ENCODE measurements at regions not wholly inside any gene's neighbourhood (a gene's known extent, or its start where the extent isn't known, plus 50 kb on each side); places are given as distances from the start of the nearest gene placed in this dataset.
"Not testable (repeated sequence)": the region's sequence is repeated elsewhere in the genome, so short reads cannot be mapped to it uniquely, and the experiment has no call there.

DNA sequence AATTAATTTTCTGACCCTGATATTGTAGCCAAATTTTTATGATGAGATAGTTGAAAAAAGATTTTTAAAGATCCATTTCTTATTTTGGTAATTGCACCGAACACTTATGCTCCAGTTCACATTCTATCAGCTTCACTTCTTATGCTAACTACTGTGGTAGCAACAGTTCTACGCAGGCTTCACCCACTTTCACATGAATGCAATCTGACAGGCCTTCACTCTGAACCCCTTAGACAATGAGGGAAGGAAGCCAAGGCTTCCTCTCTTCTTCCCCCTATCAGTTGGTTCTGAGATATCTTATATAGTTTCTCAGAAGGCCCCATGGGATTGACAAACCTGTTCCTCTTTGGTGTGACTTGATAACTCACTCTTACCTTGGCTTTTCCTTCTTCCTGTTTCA is 185.8 kb downstream of the CETN3 start:
- no peak for DNase-seq (ENCODE audit: missing footprints)
- intact Hi-C loops (cut with DNase I) = no loop called here
- no peak for ATAC-seq

DNA sequence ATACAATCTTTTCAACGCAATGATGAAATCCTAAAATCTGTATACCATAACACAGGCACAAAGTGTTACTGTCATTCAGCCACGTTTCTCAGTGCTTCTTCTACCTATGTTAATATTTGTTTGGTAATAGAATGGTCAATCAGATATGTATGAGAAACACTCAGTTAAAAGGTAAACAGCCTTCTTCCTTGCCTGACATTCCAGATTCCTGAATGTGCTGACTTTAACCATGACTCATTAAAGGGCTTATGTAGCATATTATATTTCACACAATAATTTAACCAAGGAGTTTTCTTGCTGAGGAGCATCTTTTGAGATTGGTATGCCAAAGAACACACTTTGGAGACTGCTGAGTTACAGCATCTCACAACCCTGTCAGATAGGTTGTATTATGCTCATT is 187.6 kb downstream of the CETN3 start:
- intact Hi-C loops (cut with DNase I) = no loop called here
- DNase-seq (ENCODE audit: missing footprints) (no peak), ATAC-seq (no peak)

DNA sequence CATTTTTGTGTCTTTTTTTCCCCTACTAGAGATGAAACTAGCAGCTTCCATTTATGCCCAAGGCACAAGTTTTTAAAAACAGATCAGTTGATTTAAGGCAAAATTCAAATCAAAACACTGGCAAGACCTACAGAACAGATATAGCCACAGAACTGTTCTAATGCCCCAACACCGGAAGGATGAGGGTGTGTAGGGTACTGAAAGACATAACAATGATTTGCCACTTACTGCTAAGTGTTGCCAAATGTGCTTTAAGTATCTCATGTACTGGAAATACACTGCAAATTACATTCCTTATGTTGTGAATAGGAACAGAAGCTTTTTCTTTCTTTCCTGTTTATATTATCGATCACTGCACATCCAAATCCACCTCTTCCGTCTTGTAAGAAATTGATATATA is 189.0 kb downstream of the CETN3 start:
- ATAC-seq = no peak
- intact Hi-C loops (cut with DNase I) = no loop called here

DNA sequence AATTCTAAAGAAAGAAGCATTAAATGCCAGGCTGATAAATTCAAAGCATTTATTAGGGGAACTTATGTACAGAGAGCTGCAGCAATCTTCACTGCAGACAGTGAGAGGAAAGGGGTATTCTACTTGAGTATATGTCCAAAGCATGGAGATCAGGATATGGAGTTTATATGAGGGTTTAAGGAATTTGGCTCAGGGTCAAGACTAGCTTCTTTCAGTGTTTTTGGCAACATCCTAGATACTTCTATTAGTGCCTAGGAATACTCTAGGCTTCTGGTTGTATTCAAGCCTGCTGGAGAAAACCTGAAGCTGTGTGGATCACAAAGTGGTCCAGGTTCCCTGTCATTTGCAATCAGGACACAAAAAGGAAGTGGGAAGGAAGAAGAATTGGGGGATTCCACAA is 194.6 kb downstream of the CETN3 start:
- DNase-seq (ENCODE audit: missing footprints) (no peak), ATAC-seq (no peak)
- intact Hi-C loops (cut with DNase I) = no loop called here

More for the DNA sequence above, 189.0 kb downstream of the CETN3 start:
- no peak for DNase-seq (ENCODE audit: missing footprints)

DNA sequence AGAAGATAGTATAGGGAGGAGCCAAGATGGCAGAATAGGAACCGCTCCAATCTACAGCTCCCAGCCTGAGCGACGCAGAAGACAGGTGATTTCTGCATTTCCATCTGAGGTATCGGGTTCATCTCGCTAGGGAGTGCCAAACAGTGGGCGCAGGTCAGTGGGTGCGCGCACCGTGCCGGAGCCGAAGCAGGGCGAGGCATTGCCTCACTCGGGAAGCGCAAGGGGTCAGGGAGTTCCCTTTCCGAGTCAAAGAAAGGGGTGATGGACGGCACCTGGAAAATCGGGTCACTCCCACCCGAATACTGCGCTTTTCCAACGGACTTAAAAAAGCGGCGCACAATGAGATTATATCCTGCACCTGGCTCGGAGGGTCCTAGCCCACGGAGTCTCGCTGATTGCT is 201.2 kb downstream of the CETN3 start:
- intact Hi-C loops (cut with DNase I) = not testable (repeated sequence)

DNA sequence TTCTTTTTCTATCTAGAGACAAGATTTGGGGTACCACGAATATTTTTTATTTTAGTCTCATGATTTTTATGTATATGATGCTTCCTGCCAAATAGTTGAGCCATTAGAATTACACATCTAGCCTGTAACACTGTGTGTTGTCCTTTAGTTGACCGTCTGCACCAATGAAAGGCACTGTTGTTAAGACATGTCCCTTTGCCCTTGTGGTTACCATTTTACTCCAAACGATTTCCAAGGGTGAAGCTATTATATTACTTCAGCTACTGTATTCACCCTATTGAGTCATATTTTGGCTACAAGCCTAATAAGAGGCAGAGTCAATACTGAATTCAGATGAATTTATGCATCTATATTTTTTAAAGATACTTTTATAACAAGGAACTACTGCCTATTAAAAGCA is 207.6 kb downstream of the CETN3 start:
- DNase-seq (ENCODE audit: missing footprints) (no peak), ATAC-seq (no peak)
- intact Hi-C loops (cut with DNase I) = no loop called here

More for the DNA sequence above, 201.2 kb downstream of the CETN3 start:
- ATAC-seq; DNase-seq (ENCODE audit: missing footprints): not testable (repeated sequence)

DNA sequence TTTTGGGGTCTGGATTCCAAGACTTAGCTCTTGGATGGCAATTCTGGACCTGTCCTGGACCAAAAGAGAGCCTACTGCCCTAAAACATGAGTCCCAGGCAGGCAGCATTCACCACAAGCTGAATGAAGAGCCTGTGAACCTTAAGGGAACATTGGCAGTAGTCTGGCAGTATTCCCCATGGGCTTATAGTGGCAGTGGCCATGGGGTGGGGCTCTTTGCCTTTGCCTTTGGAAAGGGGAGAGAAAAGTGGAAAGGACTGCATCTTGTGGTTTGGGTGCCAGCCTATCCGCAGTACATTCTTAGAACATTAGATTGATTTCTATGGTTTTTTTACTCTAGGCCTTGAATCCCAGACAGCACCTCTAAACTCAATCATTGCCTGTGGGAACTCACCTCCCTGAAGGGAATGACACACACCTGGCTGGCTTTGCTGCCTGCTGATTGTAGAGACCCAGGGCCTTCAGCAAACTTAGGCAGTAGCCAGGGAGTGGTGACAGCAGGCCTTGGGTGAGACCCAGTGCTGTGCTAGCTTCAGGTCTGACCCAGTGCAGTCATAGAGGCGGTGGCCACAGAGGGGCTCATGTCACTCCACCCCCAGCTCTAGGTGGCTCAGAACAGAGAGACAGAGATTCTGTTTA is 216.3 kb downstream of the CETN3 start:
- DNase-seq (ENCODE audit: missing footprints) = no peak
- intact Hi-C loops (cut with DNase I) = no loop called here
- no peak for ATAC-seq

DNA sequence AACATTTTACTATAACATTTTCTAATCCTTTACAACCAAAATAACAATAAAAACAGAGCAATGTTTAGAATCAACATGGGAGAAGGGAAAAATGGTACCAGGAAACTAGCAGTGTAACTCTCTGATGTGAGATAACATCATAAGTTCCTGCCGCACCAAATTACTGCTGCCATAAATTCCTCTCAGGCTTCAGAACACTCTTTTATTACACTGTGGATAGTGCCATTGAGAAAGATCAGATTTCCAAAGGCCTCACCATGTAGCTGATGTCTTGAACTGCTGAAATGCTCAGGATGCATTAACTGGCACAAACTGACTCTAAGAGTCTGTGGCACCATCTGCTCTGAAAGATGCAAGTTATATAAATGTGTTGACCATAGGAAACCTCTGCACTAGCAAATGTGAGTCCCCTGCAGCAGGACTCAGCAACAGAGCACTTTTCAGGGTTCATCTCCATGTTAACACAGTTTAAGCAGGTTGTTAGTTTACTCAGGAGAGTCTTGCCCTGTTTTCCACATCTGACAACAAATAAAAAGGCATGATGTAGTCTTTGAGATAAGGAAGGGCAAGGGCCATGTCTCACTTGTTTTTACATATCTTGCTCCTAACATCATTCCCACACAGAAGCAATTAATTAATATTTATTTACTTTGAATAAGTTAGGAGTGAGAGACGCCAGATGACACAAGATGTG is 218.1 kb downstream of the CETN3 start:
- no peak for ATAC-seq
- intact Hi-C loops (cut with DNase I) = no loop called here

DNA sequence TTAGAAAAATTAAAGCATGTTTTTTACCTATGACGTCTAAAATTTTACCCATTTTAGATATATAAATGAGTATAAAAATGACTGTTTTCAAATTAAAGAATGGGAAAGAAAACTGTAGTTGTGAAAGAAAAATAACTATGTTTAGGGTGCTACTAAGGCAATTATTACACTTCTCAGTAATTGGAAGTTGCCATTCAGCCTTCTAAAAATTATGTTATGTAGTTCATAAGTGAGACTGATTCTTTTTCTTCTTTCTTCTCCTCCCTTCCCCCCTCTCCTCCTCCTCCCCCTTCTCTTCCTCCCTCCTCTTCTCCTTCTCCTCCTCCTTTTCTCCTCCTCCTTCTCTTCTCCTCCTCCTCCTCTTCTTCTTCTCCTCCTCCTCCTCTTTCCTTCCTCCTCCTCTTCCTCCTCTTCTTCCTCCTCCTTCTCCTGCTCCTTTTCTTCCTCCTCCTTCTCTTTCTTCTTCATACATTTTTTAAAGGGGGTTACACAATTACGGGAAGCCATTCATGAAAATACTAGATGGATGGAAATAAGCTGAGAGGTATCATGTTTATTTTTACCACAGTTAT is 223.6 kb downstream of the CETN3 start:
- intact Hi-C loops (cut with DNase I) = no loop called here
- DNase-seq (ENCODE audit: missing footprints) = no peak
- ATAC-seq = no peak

More for the DNA sequence above, 218.1 kb downstream of the CETN3 start:
- DNase-seq (ENCODE audit: missing footprints) = no peak

DNA sequence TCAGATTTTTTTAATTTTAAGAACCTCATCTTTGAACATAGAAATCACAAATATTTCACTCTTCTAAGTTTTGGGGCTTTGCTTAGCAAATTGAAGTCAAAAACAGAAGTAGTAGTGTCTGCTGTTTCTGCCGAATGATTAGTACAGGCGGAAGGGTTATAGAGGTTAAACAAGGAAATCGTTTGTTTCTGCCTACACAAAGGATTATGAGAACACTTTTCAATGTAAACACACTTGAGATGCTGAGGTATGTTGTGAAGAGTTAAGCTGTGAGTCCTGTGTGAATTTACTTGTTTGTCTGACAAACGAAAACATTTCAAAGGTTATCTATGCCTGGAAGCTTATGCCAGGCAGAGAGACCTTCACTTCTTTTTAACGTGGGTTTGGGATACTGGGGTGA is 224.8 kb downstream of the CETN3 start:
- ATAC-seq (no peak), DNase-seq (ENCODE audit: missing footprints) (no peak)
- intact Hi-C loops (cut with DNase I) = no loop called here

DNA sequence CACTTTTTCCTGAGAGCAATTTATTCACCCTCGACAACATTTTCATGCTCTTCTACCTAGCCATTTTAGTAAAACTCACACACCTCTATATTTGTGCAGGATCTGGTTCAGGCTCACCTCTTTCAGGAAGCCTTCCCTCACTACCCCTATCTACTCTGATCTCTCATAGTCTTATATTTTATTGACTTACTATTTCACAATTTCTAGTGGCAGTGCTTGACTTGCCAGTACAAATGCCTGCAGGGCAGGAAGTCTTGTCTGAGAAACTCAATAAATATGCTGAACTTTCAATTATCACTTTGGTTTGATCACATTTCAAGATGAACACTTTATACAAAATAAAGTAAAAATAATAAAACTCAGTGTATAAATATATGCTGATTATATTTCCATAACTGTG is 226.8 kb downstream of the CETN3 start:
- no peak for ATAC-seq
- intact Hi-C loops (cut with DNase I) = no loop called here
- no peak for DNase-seq (ENCODE audit: missing footprints)

DNA sequence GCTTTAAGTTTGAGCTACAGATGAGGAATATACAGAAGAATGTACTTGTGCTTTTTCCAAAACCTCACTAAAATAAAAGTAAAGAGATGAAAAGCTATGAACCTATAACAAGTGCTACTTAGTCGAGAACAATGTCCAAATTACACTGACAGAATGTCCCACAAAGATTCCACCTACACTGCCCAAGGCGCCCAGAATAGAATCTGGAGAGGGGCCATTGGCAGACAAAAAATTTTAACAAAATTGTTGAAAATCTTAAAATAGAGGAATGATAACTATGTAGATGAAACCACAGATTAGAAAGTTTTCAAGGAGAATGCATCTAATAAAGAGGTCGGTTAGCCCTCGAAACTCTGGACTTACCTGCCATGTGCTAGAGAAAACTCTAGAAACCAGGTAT is 235.3 kb downstream of the CETN3 start:
- DNase-seq (ENCODE audit: missing footprints) (no peak), ATAC-seq (no peak)
- intact Hi-C loops (cut with DNase I) = no loop called here

DNA sequence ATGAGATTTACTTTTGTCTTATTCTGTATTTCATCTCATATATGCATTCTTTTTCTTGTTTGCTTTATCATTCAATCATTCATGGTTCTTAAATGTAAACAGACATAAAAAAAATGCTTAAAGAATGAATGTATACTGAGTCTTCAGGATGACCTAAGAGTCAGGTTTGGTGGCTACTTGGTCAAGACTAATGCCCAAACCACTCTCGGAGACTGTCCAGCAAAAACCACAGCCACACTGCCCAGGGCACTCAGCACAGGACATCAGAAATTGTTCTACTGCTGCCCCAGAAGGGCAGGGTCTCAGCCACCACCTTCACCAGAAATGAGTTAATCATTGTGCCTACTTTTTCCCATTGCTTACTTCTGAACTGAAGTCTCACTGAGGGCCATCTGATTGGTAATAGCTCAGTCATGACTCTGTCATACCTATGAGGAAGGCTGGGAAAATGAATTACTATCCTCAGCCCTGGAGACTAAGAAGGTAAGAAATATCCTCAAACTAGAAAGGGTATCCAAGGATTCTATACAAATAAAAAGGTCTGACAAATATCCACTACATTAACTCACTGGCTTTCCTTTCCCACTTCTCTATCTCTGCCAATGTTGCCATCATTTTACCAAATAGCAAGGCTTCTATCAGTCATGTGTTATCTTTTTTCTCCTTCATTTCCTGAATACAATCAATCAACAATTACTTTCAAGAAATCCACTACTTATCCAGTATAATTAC is 236.1 kb downstream of the CETN3 start:
- ATAC-seq (no peak), DNase-seq (ENCODE audit: missing footprints) (no peak)
- intact Hi-C loops (cut with DNase I) = no loop called here

DNA sequence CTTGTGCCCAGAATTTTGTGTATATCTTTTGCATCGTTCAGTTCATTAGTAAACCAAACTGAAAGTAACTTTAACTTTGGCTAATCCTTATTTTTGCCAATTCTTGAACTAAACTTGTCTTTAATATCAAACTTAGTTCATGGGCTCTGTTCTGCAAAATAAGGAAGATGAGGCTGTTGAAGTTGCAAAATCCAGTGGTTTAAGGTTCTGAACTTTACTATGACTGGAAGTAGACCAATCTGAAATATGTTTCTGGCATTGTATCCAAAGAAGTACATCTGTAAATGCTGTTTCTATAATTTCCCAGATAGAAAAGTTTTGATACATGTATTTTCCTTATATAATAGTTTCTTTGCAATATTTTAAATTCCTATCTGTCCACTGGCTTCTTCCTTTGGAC is 238.1 kb downstream of the CETN3 start:
- DNase-seq (ENCODE audit: missing footprints) (no peak), ATAC-seq (no peak)
- intact Hi-C loops (cut with DNase I) = no loop called here

DNA sequence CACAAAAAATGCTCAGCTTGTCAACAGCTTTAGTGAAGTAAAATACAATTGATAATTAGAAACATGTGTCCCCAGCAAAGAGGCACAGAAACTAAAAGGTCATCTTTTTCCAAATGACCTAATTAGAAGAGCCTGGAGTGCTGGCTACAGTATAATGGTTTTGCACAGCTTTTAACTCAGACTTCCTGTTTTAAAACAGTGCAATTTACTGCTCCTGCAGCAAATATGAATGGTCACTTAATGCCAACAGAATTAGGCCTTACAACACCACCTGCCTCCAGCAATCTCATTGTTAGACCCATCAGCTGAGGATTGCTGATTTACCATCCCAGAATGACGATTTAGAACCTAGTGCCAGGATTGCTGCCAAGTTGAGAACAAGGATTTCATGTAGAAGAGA is 239.3 kb downstream of the CETN3 start:
- ATAC-seq = peak; percentile 54
- intact Hi-C loops (cut with DNase I) = no loop called here
- DNase-seq (ENCODE audit: missing footprints) = no peak

DNA sequence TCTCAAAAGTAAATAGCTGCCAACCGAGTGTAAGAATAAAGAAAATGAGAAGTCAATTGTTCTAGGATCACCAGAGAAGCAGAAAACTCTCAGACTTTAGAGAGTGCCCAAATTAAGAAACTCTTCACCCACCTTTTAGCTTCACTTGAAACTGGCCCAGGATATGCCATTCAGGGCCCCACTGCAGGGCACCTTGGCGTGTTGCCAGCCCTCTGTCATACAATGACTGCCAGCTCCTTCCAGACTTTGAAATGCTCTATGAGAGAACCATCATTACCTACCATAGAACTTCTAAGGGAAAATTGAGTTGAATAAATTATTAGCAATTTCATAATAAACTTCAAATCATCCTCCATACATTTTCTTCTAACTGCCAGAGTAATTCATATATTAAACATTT is 240.5 kb downstream of the CETN3 start:
- peak; percentile 57 for DNase-seq (ENCODE audit: missing footprints)

DNA sequence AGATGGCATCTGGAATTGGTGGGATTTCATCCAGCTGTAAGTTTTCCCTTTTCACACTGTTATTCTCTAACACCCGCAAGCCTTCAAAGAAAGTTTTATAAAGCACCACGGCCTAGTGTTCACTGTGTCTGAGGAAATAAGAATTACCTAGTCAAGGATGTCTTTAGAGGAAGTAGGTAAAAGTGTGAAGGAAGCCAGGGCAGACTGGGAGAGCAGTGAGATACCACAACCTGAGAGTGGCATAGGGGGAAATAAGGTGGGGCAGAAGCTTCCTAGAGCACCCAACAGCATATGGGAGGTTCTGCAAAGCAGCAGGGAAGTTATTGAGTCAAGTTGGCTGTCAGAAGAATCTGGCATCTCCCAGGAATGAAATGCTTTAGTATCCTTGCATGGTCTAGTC is 241.2 kb downstream of the CETN3 start:
- ATAC-seq (no peak), DNase-seq (ENCODE audit: missing footprints) (no peak)
- intact Hi-C loops (cut with DNase I) = no loop called here

More for the DNA sequence above, 240.5 kb downstream of the CETN3 start:
- intact Hi-C loops (cut with DNase I) = no loop called here
- ATAC-seq = no peak

DNA sequence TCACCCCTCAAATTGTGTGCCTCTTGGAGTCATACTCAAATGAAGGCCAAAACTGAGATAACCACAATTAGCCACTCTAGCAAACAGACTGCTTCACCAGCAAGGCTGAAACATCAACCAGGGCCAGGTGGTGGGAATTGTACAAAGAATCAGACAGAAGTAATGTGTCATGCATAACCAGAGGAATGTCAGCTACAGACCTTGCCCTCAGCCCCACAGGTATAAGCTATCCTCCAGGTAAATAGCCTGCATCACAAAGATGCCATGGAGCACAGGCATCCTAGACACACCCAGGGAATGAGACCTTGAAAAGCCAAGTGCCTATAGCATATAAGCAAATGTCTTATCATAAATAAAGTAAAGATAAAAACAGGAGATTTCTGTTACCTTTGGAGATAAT is 242.7 kb downstream of the CETN3 start:
- DNase-seq (ENCODE audit: missing footprints) (no peak), ATAC-seq (no peak)
- intact Hi-C loops (cut with DNase I) = no loop called here

DNA sequence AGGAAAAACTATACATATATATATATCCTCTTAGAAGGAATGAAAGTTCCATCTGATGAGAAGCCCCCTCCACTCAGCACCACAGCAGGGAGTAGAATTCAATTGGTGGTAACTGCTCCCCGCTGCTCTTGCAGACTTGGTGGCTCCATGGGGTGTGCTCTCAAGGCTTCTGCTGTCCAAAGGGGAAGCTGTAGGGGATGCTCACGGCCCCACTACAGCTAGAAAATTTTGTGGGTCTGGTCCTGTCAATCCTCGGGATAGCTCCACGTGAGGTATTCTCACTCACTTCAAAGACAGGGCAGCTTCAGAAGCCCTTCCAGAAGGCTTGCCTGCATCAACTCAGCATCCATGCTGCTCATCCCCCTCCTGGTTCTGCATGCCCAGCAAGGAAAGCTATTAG is 247.2 kb downstream of the CETN3 start:
- intact Hi-C loops (cut with DNase I) = no loop called here
- ATAC-seq (no peak), DNase-seq (ENCODE audit: missing footprints) (no peak)

DNA sequence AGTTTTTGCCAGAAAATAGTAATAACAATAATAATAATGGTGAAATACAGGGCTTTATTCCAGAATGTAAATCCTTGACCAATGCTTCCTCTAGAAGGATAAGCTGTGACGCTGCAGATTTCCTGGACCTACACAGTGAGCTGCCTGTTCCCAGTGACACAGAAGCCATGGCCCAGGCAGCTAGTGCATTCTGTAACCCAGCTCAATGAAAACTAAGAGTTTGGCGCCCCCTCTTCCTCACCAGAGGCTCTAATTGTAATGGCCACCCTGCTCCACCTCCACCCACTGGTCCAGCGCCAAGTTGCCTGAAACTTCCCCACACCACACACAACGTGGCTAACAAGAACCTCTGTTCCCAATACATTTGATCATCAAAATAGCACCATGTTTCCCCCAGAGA is 248.1 kb downstream of the CETN3 start:
- intact Hi-C loops (cut with DNase I) = no loop called here
- DNase-seq (ENCODE audit: missing footprints) = peak; percentile 65
- ATAC-seq = peak; percentile 63

Data from Right ventricle myocardium inferior (tissue), 1 donor.